Retinal pigment epithelial cell (primary cell): ENCODE measurements at regions not wholly inside any gene's neighbourhood (a gene's known extent, or its start where the extent isn't known, plus 50 kb on each side); places are given as distances from the start of the nearest gene placed in this dataset.

Experiments used
- DNase-seq: peaks from one replicate; pipeline ENCODE4 v3.0.0-alpha.2; 2010; ENCODE audit warnings: low read depth
- H3K4me3 ChIP-seq: 2 replicates; pipeline ENCODE4 v1.5.1; 2011; ENCODE audit warnings: mild to moderate bottlenecking, low read length, control low read depth, moderate library complexity
- TF ChIP-seq, protein P1 (sequence below): conservative IDR thresholded peaks from 2 replicates; pipeline ENCODE4 v1.5.1; 2011; ENCODE audit warnings: low read depth, low read length, control low read depth, inconsistent platforms

DNA sequence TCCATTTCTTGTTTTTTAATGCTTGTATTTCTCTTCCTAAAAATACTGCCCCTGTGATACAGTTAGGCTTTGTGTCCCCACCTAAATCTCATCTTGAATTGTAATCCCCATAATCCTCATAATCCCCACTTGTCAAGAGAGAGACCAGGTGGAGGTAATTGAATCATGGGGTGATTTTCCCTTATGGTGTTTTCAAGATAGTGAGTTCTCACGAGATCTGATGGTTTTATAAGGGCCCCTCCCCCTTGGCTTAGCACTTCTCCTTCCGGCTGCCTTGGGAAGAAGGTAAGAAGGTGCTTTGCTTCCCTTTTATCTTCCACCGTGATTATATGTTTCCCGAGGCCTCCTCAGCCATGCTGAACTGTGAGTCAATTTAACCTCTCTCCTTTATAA is 227.4 kb downstream of the MAN2A1 start:
- H3K4me3 ChIP-seq = no peak overlapping the region
- TF ChIP-seq, protein P1, sequence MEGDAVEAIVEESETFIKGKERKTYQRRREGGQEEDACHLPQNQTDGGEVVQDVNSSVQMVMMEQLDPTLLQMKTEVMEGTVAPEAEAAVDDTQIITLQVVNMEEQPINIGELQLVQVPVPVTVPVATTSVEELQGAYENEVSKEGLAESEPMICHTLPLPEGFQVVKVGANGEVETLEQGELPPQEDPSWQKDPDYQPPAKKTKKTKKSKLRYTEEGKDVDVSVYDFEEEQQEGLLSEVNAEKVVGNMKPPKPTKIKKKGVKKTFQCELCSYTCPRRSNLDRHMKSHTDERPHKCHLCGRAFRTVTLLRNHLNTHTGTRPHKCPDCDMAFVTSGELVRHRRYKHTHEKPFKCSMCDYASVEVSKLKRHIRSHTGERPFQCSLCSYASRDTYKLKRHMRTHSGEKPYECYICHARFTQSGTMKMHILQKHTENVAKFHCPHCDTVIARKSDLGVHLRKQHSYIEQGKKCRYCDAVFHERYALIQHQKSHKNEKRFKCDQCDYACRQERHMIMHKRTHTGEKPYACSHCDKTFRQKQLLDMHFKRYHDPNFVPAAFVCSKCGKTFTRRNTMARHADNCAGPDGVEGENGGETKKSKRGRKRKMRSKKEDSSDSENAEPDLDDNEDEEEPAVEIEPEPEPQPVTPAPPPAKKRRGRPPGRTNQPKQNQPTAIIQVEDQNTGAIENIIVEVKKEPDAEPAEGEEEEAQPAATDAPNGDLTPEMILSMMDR = no peak
- no peak for DNase-seq

- DNase-seq = no peak
- no peak overlapping the region for H3K4me3 ChIP-seq
- TF ChIP-seq, protein P1 = no peak
Measured at GRCh38 chr5:109917966-109918365, 228.2 kb downstream of the MAN2A1 start.

GRCh38 chr5:109920736-109921135 is 231.0 kb downstream of the MAN2A1 start:
- no peak overlapping the region for H3K4me3 ChIP-seq
- DNase-seq = no peak
- TF ChIP-seq, protein P1 = no peak

GRCh38 chr5:109921735-109922380 is 232.1 kb downstream of the MAN2A1 start:
- DNase-seq = peak; percentile 97
- H3K4me3 ChIP-seq = no peak overlapping the region
- TF ChIP-seq, protein P1 = no peak

DNA sequence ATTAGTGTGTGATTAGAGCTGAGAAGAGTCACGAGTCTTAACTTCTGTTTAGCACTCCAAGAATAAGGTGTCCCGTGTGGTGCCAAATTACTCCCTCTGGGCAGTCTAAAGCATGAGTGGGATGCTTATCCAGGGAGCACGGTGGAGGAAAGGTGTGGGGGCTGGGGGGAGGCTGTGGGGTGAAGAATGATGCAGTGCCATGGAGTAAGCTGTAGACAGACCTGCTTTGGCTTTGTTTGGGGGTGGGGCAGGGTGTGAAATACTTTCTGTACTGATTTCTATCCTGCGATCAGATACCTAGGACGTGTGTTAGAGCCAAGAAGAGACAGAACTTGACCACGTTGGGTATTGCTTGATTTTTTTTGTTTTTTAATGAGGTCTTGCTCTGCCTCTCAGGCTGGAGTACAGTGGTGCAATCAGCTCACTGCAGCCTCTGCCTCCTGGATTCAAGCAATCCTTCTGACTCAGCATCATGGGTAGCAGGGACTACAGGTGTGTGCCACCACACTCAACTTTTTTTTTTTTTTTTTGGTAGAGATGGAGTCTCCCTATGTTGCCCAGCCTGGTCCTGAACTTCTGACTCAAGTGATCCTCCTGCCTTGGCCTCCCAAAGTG is 232.8 kb downstream of the MAN2A1 start:
- no peak overlapping the region for H3K4me3 ChIP-seq
- DNase-seq = peak; percentile 27
- TF ChIP-seq, protein P1 = no peak

GRCh38 chr5:109923205-109923604 is 233.5 kb downstream of the MAN2A1 start:
- H3K4me3 ChIP-seq = no peak overlapping the region
- DNase-seq = no peak
- TF ChIP-seq, protein P1 = no peak
